Germinal center (tissue), 1 donor: ENCODE measurements at regions not wholly inside any gene's neighbourhood (a gene's known extent, or its start where the extent isn't known, plus 50 kb on each side); places are given as distances from the start of the nearest gene placed in this dataset.

Source experiments
- DNase-seq: peaks from one replicate; pipeline ENCODE4 v3.0.0; 2012; ENCODE audit warnings: mixed read lengths, low spot score

DNA sequence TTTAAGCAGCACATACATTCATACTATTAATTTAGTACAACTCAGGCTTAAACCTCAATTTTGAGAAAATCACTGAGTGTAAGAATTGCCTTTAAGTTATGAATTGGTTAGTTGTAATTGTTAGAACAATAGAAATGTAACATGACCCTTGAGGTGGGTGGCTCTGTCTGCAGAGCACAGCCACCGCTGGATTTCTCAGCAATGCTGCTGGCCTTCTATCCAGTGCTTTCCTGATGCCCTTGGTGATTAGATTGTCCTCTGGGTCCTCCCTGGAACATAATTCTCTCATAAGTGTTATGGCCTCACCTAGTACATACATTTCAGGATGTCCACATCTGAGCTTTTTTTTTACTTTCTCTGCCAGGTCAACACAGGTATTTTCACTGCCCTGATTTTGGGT lies 213.2 kb downstream of the SLC7A11 start:
- no peak for DNase-seq

DNA sequence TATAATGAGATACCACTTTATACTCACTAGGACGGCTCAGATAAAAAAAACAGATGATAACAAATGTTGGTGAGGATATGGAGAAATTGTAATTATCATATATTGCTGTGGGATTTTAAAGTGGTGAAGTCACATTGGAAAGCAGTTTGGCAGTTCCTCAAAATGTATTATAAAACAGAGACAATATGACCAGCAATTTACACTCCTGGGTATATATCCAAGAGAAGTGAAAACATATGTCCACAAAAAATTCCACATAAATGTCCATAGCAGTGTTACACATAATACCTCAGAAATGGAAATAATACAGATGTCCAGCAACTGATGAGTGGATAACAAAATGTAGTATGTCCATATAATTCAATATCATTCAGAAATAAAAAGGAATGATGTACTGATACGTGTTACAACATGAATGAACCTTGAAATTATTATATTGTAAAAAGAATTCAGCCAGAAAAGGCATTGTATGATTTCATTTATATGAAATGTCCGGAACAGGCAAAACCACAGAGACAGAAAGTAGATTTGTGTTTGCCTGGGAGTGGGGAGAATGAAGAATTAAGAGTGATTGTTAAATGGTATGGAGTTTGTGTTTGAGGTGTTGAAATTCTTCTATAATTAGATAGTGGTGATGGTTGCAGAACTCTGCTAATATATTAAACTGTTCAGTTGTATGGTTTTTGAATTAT lies 220.9 kb downstream of the SLC7A11 start:
- DNase-seq, result no peak

DNA sequence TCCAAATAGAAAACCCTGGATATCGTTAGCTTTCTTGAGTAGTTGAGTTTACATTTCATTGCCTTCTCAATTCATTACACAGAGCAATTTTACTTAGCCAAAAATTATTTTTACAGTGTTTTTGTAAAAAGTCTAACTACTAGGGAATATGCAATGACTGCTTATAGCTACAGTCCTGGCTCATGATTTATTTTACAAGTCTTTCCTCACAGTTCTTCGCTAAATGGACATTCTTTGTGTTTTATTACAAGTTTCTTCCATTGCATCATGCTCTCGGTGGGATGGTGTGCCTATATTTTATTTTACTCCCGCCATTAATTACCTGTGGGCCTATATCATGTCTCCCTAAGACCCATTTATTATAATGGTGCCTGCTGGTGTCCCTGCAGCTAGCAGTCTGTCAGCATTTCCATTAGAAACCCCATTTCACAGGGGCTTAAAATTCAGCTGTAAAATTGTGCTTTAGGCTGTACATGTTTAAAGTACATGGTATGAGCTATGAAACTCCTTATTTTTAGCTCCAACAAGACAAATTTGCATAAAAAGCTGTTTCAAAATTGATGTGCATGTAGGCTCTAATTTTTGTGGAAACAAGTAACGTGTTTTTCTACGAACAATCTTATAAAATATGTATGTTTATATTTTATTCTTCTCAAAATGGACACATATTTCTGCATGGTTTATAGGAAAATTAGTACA lies 227.4 kb downstream of the SLC7A11 start:
- no peak for DNase-seq

DNA sequence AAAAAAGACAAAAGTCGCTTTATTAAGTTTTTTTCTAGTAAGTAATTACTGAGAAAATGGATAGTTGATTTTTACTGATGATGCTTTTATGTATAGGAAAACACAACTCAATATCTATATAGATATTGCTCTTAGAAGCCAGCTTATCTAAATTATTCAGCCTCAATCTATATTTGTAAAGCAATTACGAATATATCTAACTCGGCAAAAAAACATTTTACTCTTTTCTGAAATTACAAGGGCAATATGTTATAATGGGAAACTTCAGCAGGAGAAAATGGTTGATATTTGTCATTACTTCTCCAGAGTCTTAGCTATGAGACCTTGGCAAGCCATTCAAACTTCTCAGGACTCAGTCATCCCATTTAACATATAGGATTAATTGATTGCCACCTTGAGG lies 228.5 kb downstream of the SLC7A11 start:
- no peak for DNase-seq

DNA sequence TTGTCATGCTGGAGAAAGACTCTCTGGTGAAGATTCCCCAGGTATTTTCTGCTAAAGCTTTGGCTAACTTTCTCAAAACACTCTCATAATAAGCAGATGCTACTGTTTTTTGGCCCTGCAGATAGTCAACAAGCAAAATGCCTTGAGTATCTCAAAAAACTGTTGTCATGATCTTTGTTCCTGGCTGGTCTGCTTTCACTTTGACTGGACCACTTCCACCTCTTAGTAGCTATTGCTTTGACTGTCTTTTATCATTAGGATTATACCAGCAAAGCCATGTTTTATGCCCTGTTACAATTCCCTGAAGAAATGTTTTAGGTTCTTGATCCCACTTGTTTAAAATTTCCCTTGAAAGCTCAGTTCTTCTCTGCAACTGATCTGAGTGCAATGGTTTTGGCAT lies 231.5 kb downstream of the SLC7A11 start:
- DNase-seq, result no peak

DNA sequence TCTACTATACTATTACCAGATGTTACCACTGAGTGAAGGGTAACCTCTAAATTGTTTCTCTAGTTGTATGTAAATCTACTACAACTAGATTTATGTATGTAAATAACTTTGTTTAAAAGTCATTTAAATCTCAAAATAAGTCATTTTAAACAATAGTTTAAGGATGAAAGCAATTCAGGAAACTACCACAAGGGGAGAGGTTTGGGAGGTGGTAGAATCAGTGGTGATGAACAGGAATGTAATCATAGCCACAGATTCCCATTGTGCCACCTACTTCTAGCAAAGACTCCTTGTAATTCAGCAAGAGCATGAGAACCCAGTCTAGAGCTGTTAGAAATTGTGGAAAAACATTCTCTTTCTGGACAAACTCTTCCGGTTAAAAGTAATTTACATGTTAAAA lies 234.6 kb downstream of the SLC7A11 start:
- no peak for DNase-seq

DNA sequence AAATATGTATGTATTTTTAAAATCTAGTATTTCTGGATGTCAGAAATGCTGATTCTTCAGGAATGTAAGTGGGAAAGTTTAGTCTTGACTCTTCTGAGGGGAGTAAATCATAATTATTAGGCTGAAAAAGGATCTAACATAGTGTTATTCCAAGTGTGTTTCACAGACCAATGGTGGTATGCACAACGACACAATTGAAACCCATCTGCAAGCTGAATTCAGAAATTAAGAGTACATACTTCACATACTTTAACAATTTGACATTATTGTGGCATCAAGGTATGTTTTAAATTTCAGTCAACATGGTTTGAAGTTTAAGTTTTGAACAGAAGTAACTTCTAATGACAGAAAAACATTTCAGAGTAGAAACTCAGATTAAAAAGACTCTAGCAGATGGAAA lies 236.7 kb downstream of the SLC7A11 start:
- DNase-seq, result no peak

DNA sequence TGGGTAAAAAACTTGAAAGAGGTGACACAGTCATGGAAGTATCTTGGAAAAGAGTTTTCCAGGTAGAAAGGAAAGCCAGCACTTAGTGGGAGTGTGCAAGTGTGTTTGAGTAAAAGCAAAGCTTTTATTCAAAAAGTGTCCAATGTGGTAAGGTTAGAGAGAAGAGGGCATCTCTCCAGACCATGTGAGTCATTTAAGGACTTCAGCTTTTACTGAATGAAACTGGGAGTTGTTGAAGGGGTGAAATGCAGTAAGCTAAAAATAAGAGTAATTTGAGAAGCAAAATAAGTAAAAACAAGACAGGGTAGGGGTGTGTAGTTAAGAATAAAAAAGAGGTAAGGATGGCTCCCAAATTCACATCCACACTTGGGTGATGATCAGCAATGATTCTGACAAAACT lies 238.9 kb downstream of the SLC7A11 start:
- DNase-seq, result no peak

DNA sequence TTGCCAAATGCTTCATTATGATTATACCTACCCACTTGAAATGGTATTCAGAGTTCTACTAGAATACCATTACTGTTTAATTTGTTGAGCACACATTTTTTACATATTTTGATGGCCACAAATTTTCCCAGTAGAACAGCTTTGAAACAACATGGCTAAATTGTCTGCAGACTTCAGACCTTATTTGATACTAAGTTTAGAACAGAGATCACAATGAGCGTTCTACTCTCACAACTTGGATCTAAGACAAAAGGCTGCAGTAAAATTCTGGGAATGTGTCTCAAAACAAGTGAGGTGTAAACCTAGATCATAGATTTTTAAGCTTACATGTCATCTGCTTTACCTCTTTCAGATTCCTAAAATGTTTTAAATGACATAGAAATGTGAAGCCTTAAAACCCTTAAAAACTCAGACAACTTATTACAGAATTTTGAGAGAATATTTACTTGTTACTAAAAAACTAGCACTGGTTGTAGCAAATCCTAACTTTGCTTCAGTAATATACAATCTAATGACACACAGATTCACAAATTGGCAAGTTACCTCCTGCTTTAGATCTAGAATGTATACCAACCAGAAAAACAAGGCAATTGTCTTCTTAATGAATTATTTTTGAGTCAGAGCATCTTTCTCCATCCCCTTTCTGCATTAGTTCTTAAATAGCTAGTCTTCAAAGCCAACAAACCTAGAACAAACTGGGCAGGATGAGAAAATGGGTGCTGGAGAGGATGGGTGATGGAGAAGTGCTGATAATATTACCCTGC lies 243.3 kb downstream of the SLC7A11 start:
- DNase-seq, result no peak

DNA sequence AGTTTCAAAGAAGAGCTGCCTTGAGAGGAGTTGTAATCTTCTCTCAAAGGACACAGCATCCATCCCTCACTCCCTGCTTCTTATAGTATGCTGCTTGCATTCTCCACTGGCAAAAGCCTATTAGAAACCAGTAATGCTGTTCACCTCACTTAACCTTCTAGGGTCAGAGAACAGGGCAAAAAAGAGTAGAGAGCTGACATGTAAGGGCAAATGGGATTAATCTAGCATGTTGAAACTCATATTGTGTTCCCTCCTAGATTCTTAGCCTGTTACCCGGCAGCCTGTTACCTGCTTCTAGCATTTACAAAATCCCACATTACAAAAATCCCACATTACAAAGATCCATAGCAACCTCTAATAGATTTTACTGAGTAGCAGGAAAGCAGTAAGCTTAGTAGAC lies 244.7 kb downstream of the SLC7A11 start:
- no peak for DNase-seq

DNA sequence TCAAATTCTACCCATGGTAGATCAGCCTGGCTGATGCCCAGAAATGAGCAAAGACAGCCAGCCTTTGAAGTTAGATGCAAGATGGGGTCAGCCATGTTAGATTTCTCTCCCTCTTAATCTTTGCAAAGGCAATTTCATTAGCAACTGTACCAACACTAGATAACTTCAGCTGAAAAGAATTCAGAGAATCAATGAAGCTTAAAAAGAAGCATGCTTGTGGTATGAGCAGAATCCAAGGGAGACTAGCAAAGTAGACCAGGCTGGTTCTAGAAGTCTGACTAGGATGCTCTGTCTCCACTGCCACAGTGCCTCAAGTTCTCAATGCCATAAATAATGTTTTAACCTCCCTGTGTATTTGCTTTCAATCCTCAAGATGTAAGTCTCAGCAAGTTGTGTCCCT lies 247.3 kb downstream of the SLC7A11 start:
- DNase-seq, result no peak

DNA sequence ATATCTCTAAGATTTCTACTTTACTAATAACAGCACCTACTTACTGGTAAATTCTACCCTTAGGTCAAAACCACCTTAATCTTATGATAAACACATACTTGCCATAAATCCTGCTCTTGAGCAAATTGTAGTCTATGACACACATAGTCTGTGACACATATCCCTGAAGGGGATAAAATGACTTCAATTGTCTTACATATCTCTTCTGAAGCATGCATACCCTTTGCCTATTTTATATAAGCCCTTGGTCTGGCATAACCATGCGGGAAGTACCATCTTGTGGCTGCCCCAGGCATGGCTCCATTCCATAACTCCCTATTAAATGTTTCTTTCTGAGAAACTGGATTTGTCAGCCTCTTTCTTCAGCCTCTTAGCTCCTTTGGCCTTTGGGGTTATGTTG lies 248.9 kb downstream of the SLC7A11 start:
- no peak for DNase-seq

DNA sequence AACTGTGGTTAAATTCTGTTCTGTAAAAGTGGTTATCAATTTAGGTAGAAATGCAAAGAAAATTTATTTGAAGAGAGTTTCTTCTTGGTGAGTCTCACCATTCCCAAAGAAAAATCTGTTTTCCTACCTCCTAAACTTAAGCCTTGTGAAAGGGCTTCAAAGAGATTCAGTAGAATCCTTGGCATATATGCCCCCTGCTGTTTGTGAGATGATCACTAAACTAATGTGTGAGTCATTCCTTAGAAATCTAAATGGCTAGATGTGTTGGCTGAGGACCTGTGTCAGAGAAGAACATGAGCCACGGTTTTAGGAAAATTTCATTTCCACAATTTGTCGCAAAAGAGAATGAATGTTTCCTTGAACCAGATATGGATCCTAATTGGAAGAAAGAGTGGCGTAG lies 260.9 kb downstream of the SLC7A11 start:
- no peak for DNase-seq

DNA sequence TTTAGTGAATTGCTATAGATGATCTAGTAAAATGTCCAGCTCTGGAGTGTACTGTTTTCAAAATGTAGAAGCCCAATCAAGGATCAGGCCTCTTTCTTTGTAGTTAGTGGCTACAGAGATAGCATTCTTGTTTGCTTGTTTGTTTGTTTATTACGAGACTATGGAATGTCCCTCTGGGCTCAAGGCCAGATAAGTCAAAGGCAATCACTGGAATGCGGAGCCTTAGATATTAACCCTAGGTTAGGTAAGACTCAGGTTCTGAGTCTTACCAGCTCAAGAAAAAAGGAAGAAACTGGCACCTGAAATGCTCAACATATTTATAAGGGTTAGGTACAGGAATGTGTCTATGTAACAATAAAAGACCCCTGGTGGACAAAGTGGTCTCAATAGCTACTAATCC lies 261.5 kb downstream of the SLC7A11 start:
- DNase-seq, result no peak

DNA sequence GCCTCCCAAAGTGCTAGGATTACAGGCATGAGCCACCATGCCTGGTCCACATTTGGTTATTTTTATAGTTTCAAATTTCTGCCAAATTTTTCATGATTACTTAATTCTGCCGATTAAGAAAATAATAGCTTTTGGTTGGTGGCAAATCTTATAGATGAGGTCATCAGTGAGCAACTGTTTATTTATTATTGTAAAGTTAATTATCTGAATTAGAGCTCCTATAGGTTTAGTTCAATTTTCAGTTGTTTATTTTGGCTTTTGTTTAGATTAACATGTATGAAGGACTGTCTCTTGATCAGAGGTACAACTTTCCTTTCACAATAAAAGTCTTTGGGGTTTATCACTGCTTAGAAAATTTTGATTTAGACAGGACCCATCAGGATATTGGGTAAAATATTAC lies 262.2 kb downstream of the SLC7A11 start:
- DNase-seq, result no peak

DNA sequence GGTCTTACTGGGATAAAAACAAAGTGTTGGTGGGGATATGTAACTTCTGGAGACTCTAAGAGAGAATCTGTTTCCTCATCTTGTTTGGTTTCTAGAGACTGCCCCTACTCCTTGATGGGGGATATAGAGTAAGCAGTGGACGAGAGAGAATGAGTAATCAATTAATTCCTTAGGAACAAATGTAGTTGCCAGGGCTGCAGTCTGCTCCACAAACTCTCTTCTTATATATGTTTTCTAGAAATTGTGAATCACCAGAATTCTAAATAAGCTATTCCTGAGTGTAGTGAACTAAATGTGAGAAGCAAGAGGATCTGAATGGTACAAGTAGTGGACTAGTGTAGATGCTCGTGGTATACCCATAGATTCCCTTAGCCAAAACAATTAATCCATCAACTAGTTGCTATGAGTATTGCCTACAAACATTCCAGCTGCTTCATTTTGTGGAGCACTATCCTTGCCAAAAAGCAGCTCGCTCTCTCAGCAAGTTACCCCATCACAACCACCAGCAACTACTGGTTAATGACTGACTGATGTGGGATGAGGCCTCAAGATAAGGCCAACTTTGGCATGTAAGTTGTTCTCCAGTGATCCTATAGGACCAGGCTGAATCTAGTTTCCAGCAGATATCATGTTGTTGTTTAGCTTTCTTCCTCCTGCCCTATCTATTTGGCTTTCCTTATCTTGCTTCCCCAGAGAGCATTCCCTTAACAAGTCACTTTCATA lies 273.0 kb downstream of the SLC7A11 start:
- no peak for DNase-seq

DNA sequence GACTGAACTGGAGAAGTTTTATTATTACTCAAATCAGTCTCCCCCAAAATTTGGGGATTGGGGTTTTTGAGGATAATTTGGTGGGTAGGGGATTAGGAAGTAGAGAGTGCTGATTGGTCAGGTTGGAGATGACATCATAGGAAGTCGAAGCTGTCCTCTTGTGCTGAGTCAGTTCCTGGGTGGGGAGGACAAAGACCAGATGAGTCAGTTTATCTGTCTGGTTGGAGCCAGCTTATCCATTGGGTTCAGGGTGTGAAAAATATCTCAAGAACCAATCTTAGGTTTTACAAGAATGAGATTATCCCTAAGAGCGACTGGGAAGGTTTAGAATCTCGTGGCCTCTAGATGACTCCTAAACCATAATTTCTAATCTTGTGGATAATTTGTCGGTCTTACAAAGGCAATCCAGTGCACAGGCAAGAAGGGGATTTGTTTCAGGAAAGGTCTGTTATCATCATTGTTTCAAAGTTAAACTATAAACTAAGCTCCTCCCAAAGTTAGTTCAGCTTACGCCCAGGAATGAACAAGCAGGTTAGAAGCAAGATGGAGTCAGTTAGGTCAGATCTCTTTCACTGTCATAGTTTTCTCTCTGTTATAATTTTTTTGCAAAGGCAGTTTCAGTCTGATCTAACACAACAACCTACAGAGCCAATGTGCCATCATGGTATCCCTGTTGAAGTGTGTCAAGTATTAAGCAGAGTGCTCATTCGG lies 274.5 kb downstream of the SLC7A11 start:
- DNase-seq, result no peak

DNA sequence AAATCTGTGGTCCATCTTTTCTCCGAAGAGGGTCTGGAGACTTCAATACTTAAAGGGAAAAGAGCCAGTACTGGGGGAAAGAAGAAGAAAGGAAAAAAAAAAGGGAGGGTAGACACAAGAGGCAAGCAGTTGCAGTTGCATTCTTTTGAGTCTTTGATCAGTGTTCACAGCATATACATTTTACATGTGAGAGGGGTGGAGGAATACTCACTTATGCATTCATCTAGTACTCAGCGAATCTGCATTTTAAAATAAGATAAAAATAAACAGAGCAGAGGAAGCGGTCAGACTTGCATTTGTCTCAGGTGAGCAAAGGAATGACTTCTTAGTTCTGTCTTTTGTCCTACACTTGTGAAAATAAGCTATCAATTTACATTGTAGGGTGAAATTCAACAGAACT lies 275.6 kb downstream of the SLC7A11 start:
- no peak for DNase-seq

DNA sequence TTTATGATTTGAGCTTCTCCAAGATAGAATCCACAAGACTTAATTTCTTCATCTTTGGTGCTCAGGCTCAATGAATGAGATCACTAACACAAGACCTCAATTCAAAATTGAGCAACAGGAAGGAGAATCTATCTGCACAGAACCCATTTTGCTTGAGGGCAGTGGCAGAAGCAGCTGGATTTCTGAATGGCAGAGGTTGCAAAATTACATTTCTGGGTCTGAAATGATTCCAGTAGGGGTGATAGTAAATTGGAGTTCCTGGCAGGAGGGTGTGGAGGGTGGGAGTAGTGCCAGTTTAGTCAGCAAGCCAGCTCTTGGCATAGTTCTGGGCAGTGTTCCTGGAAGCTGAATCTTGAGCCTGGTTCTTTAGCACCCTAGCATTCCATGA lies 281.1 kb downstream of the SLC7A11 start:
- no peak for DNase-seq

DNA sequence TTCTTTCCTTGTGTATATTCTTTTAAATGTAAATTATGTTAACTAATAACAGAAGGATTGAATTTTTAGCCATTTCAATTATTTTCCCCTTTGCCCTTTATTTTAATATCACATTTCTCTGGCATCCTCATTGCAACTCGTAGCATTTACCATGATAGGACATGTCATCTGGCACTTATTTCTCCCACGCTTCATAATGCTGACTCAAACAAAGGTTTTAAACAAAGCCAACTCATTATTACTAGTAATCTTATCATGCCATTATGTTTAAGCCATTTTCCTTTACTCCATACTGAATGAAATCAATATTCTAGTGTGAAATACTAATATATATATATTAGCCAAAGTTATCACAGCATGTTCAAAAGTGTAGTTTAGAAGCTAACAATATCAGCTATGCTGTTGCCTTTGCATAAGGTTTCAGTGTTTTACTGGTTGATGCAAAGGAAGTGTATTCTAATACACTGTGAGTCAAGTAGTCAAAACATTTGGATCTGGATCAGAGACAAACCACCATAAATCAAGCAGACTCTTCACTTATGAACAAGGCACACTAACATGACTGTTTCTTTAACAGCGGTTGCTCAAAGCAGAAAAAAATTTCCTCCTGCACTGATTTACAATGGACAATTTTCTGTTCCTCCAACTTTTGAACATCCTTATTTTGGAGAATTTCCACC lies 281.6 kb downstream of the SLC7A11 start:
- no peak for DNase-seq

DNA sequence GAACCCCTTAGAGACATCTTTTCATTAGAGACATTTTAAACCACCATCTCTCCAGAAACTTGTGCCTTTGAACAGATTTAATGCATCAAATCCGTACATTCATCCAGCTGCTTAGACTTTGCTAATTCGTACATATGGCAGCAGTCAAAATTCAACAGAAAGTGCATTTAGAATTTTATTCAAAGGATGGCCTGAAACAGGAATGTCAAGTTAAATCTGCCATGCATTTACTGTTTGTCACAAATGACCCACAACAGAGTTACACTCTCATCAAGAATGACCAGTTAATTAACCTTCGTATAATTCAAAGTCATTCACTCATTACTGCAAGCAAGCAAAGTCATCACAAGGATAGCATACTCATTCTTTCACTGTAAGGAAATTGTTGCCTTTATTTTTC lies 284.3 kb downstream of the SLC7A11 start:
- no peak for DNase-seq
